KMS-11 (cell line): ENCODE measurements at regions not wholly inside any gene's neighbourhood (a gene's known extent, or its start where the extent isn't known, plus 50 kb on each side); places are given as distances from the start of the nearest gene placed in this dataset.

Experiments used
- H2AFZ ChIP-seq: fragments of 200-600 bp; sonication (generic); 2 replicates; pipeline ENCODE4 v1.6.1; 2016; ENCODE audit warnings: antibody characterized with exemption, mixed run types, low read depth
- H3K27ac ChIP-seq: fragments of 200-600 bp; sonication (generic); 2 replicates; pipeline ENCODE4 v1.6.1; 2016; ENCODE audit warnings: mild to moderate bottlenecking, mixed run types
- H3K27me3 ChIP-seq: fragments of 200-600 bp; sonication (generic); 2 replicates; pipeline ENCODE4 v1.6.1; 2017; ENCODE audit warnings: mild to moderate bottlenecking, low read depth, mixed run types, moderate library complexity; ENCODE audit not compliant: insufficient read depth
- H3K36me3 ChIP-seq: fragments of 200-600 bp; sonication (generic); 2 replicates; pipeline ENCODE4 v1.6.1; 2017; ENCODE audit warnings: mild to moderate bottlenecking, mixed run types; ENCODE audit not compliant: insufficient read depth
- H3K4me1 ChIP-seq: fragments of 200-600 bp; sonication (generic); 2 replicates; pipeline ENCODE4 v1.6.1; 2016; ENCODE audit warnings: mild to moderate bottlenecking, low read depth, mixed run types; ENCODE audit not compliant: poor library complexity, severe bottlenecking
- H3K4me2 ChIP-seq: fragments of 200-600 bp; sonication (generic); 2 replicates; pipeline ENCODE4 v1.7.0; 2016; ENCODE audit warnings: mild to moderate bottlenecking, mixed run types
- H3K4me3 ChIP-seq: fragments of 200-600 bp; sonication (generic); IDR thresholded peaks from 2 replicates; pipeline ENCODE4 v1.6.1; 2017; ENCODE audit warnings: low read depth, low read length, mixed read lengths; ENCODE audit not compliant: insufficient read depth
- H3K79me2 ChIP-seq: fragments of 200-600 bp; sonication (generic); 2 replicates; pipeline ENCODE4 v1.6.1; 2016; ENCODE audit warnings: low read depth, mixed run types; ENCODE audit not compliant: insufficient read depth
- H3K9ac ChIP-seq: fragments of 200-600 bp; sonication (generic); 2 replicates; pipeline ENCODE4 v1.6.1; 2016; ENCODE audit warnings: mild to moderate bottlenecking, mixed run types
- H4K20me1 ChIP-seq: fragments of 200-600 bp; sonication (generic); 2 replicates; pipeline ENCODE4 v1.6.1; 2016; ENCODE audit warnings: mild to moderate bottlenecking, mixed run types; ENCODE audit not compliant: insufficient read depth
- CTCF ChIP-seq: fragments of 200-600 bp; sonication (generic); conservative IDR thresholded peaks from 2 replicates; pipeline ENCODE4 v1.6.1; 2017; ENCODE audit warnings: low read depth, mild to moderate bottlenecking, antibody characterized with exemption, low read length, moderate library complexity, mixed read lengths

- H3K4me3 ChIP-seq, result no peak overlapping the region
- H3K27me3 ChIP-seq, result no peaks in the 10 kb centered on the region
- no peak for TF ChIP-seq CTCF
- H3K4me1 ChIP-seq, result no peaks in the 10 kb centered on the region
- no peak overlapping the region for H3K9ac ChIP-seq
- H3K79me2 ChIP-seq, result no peaks in the 10 kb centered on the region
- no peaks in the 10 kb centered on the region for H3K36me3 ChIP-seq
- H3K27ac ChIP-seq, result no peak overlapping the region
- no peak overlapping the region for H3K4me2 ChIP-seq
- H2AFZ ChIP-seq, result no peak overlapping the region
- no peaks in the 10 kb centered on the region for H4K20me1 ChIP-seq
Measured at GRCh38 chrX:95721011-95721410, 963.6 kb upstream of the DIAPH2 start.

GRCh38 chrX:95728446-95728845, 956.2 kb upstream of the DIAPH2 start:
- no peak overlapping the region for H3K9ac ChIP-seq
- H3K79me2 ChIP-seq, result no peaks in the 10 kb centered on the region
- H3K4me1 ChIP-seq, result no peaks in the 10 kb centered on the region
- no peak for TF ChIP-seq CTCF
- H2AFZ ChIP-seq, result no peak overlapping the region
- no peak overlapping the region for H3K4me2 ChIP-seq
- H3K27me3 ChIP-seq, result no peaks in the 10 kb centered on the region
- H3K36me3 ChIP-seq, result no peaks in the 10 kb centered on the region
- H4K20me1 ChIP-seq, result no peaks in the 10 kb centered on the region
- no peak overlapping the region for H3K27ac ChIP-seq
- no peak overlapping the region for H3K4me3 ChIP-seq

- Histone ChIP-seq H3K4me1 (no peaks in the 10 kb centered on the region), H3K9ac (no peak overlapping the region), H3K27me3 (no peaks in the 10 kb centered on the region), H2AFZ (no peak overlapping the region), H3K79me2 (no peaks in the 10 kb centered on the region), H3K4me3 (no peak overlapping the region), H3K36me3 (no peaks in the 10 kb centered on the region), H3K27ac (no peak overlapping the region), H4K20me1 (no peaks in the 10 kb centered on the region), H3K4me2 (no peak overlapping the region)
- no peak for TF ChIP-seq CTCF
Measured at GRCh38 chrX:95729401-95729800, 955.2 kb upstream of the DIAPH2 start.

- H3K36me3 ChIP-seq, result no peaks in the 10 kb centered on the region
- H3K27me3 ChIP-seq, result no peaks in the 10 kb centered on the region
- no peak overlapping the region for H2AFZ ChIP-seq
- no peak overlapping the region for H3K9ac ChIP-seq
- no peak overlapping the region for H3K4me3 ChIP-seq
- H3K27ac ChIP-seq, result no peak overlapping the region
- no peak overlapping the region for H3K4me2 ChIP-seq
- TF ChIP-seq CTCF, result no peak
- H3K4me1 ChIP-seq, result no peaks in the 10 kb centered on the region
- no peaks in the 10 kb centered on the region for H3K79me2 ChIP-seq
- no peaks in the 10 kb centered on the region for H4K20me1 ChIP-seq
Measured at GRCh38 chrX:95733426-95733825, 951.2 kb upstream of the DIAPH2 start.

- Histone ChIP-seq H3K79me2 (no peaks in the 10 kb centered on the region), H2AFZ (no peak overlapping the region), H3K9ac (no peak overlapping the region), H3K27me3 (no peaks in the 10 kb centered on the region), H3K4me3 (no peak overlapping the region), H3K4me2 (no peak overlapping the region), H3K27ac (no peak overlapping the region), H4K20me1 (no peaks in the 10 kb centered on the region), H3K4me1 (no peaks in the 10 kb centered on the region), H3K36me3 (no peaks in the 10 kb centered on the region)
- no peak for TF ChIP-seq CTCF
Measured at GRCh38 chrX:95754411-95754810, 930.2 kb upstream of the DIAPH2 start.
